ENCODE measurements at regions not wholly inside any gene's neighbourhood (a gene's known extent, or its start where the extent isn't known, plus 50 kb on each side); places are given as distances from the start of the nearest gene placed in this dataset.

DNA sequence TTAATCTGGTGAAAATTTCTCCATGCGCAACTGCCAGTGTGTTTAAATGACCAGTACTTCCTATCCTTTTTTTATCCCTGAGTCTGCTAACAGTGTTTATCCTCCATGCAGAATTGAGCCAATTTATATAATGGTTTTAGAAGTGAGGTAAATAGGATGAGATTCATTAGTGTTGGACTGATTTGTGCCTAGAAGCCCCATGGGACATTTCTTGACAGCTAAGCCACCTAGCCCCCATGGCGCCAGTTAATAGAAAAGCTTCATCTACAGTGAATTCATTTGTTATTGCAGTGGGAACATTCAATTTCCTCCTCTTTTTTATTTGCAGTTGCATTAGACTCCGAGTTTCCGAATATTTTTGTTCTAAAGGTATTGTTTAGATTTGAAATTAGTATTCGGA is 175.6 kb downstream of the ARL6IP6 start (continued):
- TF ChIP-seq REST (IDR thresholded peaks at IDR 0.05), result no peak

- no peak for TF ChIP-seq SP1 (IDR thresholded peaks at IDR 0.05)
- TF ChIP-seq, protein P1, sequence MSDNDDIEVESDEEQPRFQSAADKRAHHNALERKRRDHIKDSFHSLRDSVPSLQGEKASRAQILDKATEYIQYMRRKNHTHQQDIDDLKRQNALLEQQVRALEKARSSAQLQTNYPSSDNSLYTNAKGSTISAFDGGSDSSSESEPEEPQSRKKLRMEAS (IDR thresholded peaks at IDR 0.05), result no peak
- TF ChIP-seq CTCF (IDR thresholded peaks at IDR 0.05; ENCODE audit: low read depth, low read length, missing input control), result no peak
- peak in 1 of 2 donors; percentile 8 for TF ChIP-seq HNF4A (conservative IDR thresholded peaks at IDR 0.05)
- no peak for TF ChIP-seq EGR1 (IDR thresholded peaks at IDR 0.05; ENCODE audit: low read depth in 2 of 2)
- H3K27ac ChIP-seq (ENCODE audit: low read depth in 1 of 2, low read length in 2 of 2), result no peak overlapping the region
- H3K4me3 ChIP-seq (ENCODE audit: low read depth in 1 of 3, low read length in 3 of 3), result no peak overlapping the region
- no peak overlapping the region for H3K9ac ChIP-seq (ENCODE audit: low read depth in 1 of 2, low read length in 2 of 2)
- peaks cover 0 to 2% (median 0%) of the 10 kb centered on the region in 4 donors for H3K27me3 ChIP-seq (ENCODE audit: control insufficient read depth in 4 of 4, insufficient read depth in 4 of 4, low read length in 3 of 4)
- WGBS, result 22% methylated on average over 2 of the region's 2 CpGs
- H3K36me3 ChIP-seq (ENCODE audit: control insufficient read depth in 4 of 4, insufficient read depth in 3 of 4, low read depth in 1 of 4, low read length in 3 of 4), result no peaks in the 10 kb centered on the region
- DNase-seq (ENCODE audit: low spot score), result no peak
- H3K4me1 ChIP-seq (ENCODE audit: control insufficient read depth in 4 of 4, insufficient read depth in 4 of 4, low read length in 3 of 4), result peaks cover 0 to 2% (median 0%) of the 10 kb centered on the region in 4 donors
- no peaks in the 10 kb centered on the region for H3K9me3 ChIP-seq (ENCODE audit: control insufficient read depth in 4 of 4, low read length in 3 of 4)
These were observed 172.3 kb downstream of the ARL6IP6 start for GRCh38 chr2:152890736-152891135.

GRCh38 chr2:152883951-152884487 is 165.6 kb downstream of the ARL6IP6 start:
- H3K9ac ChIP-seq (ENCODE audit: low read depth in 1 of 2, low read length in 2 of 2), result no peak overlapping the region
- no peaks in the 10 kb centered on the region for H3K36me3 ChIP-seq (ENCODE audit: control insufficient read depth in 4 of 4, insufficient read depth in 3 of 4, low read depth in 1 of 4, low read length in 3 of 4)
- 64% methylated on average over 4 of the region's 4 CpGs for WGBS
- DNase-seq (ENCODE audit: low spot score), result no peak
- H3K4me3 ChIP-seq (ENCODE audit: low read depth in 1 of 3, low read length in 3 of 3), result no peak overlapping the region
- no peaks in the 10 kb centered on the region for H3K4me1 ChIP-seq (ENCODE audit: control insufficient read depth in 4 of 4, insufficient read depth in 4 of 4, low read length in 3 of 4)
- peaks cover 0 to 5% (median 0%) of the 10 kb centered on the region in 4 donors for H3K27me3 ChIP-seq (ENCODE audit: control insufficient read depth in 4 of 4, insufficient read depth in 4 of 4, low read length in 3 of 4)
- TF ChIP-seq RAD21 (IDR thresholded peaks at IDR 0.05) (no peak), JUND (IDR thresholded peaks at IDR 0.05) (no peak), ZBTB33 (IDR thresholded peaks at IDR 0.05) (no peak), GABPA (IDR thresholded peaks at IDR 0.05 in 1 of 2, conservative IDR thresholded peaks at IDR 0.05 in 1 of 2) (no peak), REST (IDR thresholded peaks at IDR 0.05) (no peak), SP1 (IDR thresholded peaks at IDR 0.05) (no peak), ATF3 (IDR thresholded peaks at IDR 0.05) (no peak), YY1 (IDR thresholded peaks at IDR 0.05) (no peak)
- no peaks in the 10 kb centered on the region for H3K9me3 ChIP-seq (ENCODE audit: control insufficient read depth in 4 of 4, low read length in 3 of 4)
- H3K27ac ChIP-seq (ENCODE audit: low read depth in 1 of 2, low read length in 2 of 2), result no peak overlapping the region

Data from liver (tissue), 8 donors.